ENCODE measurements at regions not wholly inside any gene's neighbourhood (a gene's known extent, or its start where the extent isn't known, plus 50 kb on each side); places are given as distances from the start of the nearest gene placed in this dataset.

GRCh38 chrX:25068340-25068739 lies 52.6 kb upstream of the ARX start:
- H3K27me3 ChIP-seq (ENCODE audit: insufficient read depth): no peaks in the 10 kb centered on the region
- 0 out of 3 replicates have a peak, but pooled peaks cover 2% of the 10 kb centered on the region for H3K4me1 Mint-ChIP-seq
- H3K4me2 ChIP-seq: no peak overlapping the region
- H3K79me2 ChIP-seq (replicated peaks; ENCODE audit: insufficient read depth): no peaks in the 10 kb centered on the region
- H3K9me3 Mint-ChIP-seq: peaks cover 6% of the 10 kb centered on the region; the same call in 2 of the 3 replicates
- H4K20me1 ChIP-seq (replicated peaks; ENCODE audit: insufficient read depth): no peaks in the 10 kb centered on the region
- ATAC-seq: no peak
- H3K27me3 Mint-ChIP-seq (ENCODE audit: insufficient read depth, low read depth, poor library complexity): peaks cover 2% of the 10 kb centered on the region
- no peak overlapping the region for H2AFZ ChIP-seq
- no peaks in the 10 kb centered on the region for H3K9me2 ChIP-seq (ENCODE audit: insufficient read depth)
- no peak overlapping the region for H3K4me3 ChIP-seq
- no peak overlapping the region for H3K27ac Mint-ChIP-seq
- H3K4me3 Mint-ChIP-seq: no peak overlapping the region
- no peaks in the 10 kb centered on the region for H3K36me3 ChIP-seq (ENCODE audit: insufficient read depth)
- H3F3A ChIP-seq (replicated peaks; ENCODE audit: low read depth): no peaks in the 10 kb centered on the region
- no peaks in the 10 kb centered on the region for H3K36me3 Mint-ChIP-seq (ENCODE audit: low read depth)
- no peak overlapping the region for H3K27ac ChIP-seq (ENCODE audit: low read depth)
- H3K4me1 ChIP-seq (ENCODE audit: insufficient read depth): no peaks in the 10 kb centered on the region
- no peak for DNase-seq (ENCODE audit: low spot score)
- TF ChIP-seq CREB1 (CRISPR knock-in tag; IDR thresholded peaks at IDR 0.05; ENCODE audit: low read depth) (no peak), STAT1 (IDR thresholded peaks at IDR 0.05; ENCODE audit: unreplicated experiment) (no peak), REST (IDR thresholded peaks at IDR 0.05; ENCODE audit: unreplicated experiment) (no peak)

- Mint-ChIP-seq H3K36me3 (ENCODE audit: low read depth) (no peaks in the 10 kb centered on the region), H3K4me3 (no peak overlapping the region), H3K9me3 (peaks cover 6% of the 10 kb centered on the region; the same call in 2 of the 3 replicates), H3K4me1 (0 out of 3 replicates have a peak, but pooled peaks cover 2% of the 10 kb centered on the region), H3K27me3 (ENCODE audit: insufficient read depth, low read depth, poor library complexity) (peaks cover 2% of the 10 kb centered on the region), H3K27ac (no peak overlapping the region)
- Histone ChIP-seq H3K4me2 (no peak overlapping the region), H3K27me3 (ENCODE audit: insufficient read depth) (no peaks in the 10 kb centered on the region), H3K4me1 (ENCODE audit: insufficient read depth) (no peaks in the 10 kb centered on the region), H2AFZ (no peak overlapping the region), H3K9me2 (ENCODE audit: insufficient read depth) (no peaks in the 10 kb centered on the region), H3K4me3 (no peak overlapping the region), H3F3A (replicated peaks; ENCODE audit: low read depth) (no peaks in the 10 kb centered on the region), H4K20me1 (replicated peaks; ENCODE audit: insufficient read depth) (no peaks in the 10 kb centered on the region), H3K79me2 (replicated peaks; ENCODE audit: insufficient read depth) (no peaks in the 10 kb centered on the region), H3K36me3 (ENCODE audit: insufficient read depth) (no peaks in the 10 kb centered on the region), H3K27ac (ENCODE audit: low read depth) (no peak overlapping the region)
- no peak for DNase-seq (ENCODE audit: low spot score)
- ATAC-seq: no peak
- no peak for TF ChIP-seq NANOG (IDR thresholded peaks at IDR 0.05; ENCODE audit: borderline replicate concordance)
- TF ChIP-seq POLR2AphosphoS5 (IDR thresholded peaks at IDR 0.05; ENCODE audit: low read depth): no peak
- TF ChIP-seq JUNB (IDR thresholded peaks at IDR 0.05; ENCODE audit: unreplicated experiment): no peak
- TF ChIP-seq REST (IDR thresholded peaks at IDR 0.05; ENCODE audit: unreplicated experiment): no peak
- no peak for TF ChIP-seq EZH2 (IDR thresholded peaks at IDR 0.05; ENCODE audit: low read depth, unreplicated experiment)
- no peak for TF ChIP-seq STAT1 (IDR thresholded peaks at IDR 0.05; ENCODE audit: unreplicated experiment)
- TF ChIP-seq CREB1 (CRISPR knock-in tag; IDR thresholded peaks at IDR 0.05; ENCODE audit: low read depth): no peak
- no peak for TF ChIP-seq ZNF331 (CRISPR knock-in tag; IDR thresholded peaks at IDR 0.05; ENCODE audit: low read depth)
- no peak for TF ChIP-seq ETS1 (IDR thresholded peaks at IDR 0.05)
These were observed 51.8 kb upstream of the ARX start for GRCh38 chrX:25067271-25068172.
